ENCODE measurements at regions not wholly inside any gene's neighbourhood (a gene's known extent, or its start where the extent isn't known, plus 50 kb on each side); places are given as distances from the start of the nearest gene placed in this dataset.

DNA sequence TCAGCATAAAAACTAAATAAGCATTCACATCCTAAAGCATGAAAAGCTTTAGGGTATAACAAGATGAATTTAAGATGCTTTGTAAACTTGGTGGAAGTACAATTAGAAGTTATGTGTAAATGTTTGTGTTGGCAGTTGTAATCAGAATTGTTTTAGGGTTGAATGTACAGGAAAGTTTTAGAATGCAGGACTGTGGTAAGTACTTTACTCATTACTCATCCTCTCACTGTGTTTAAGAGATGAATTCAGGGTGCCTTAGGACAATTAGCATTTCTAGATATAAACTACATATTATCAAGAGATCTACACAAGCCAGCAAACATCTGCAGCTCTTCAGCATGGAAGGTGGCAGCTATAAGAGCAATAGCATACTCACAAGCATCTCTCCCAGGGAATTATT is 77.5 kb upstream of the ELOVL6 start:
- Histone ChIP-seq H3K9me2 (ENCODE audit: insufficient read depth, low read length) (no peaks in the 10 kb centered on the region), H3K9me3 (ENCODE audit: low read length) (no peaks in the 10 kb centered on the region), H2AFZ (ENCODE audit: low read depth, low read length) (no peak overlapping the region), H3K4me2 (ENCODE audit: low read length) (no peak overlapping the region), H3K4me3 (ENCODE audit: low read length) (no peak overlapping the region), H3F3A (ENCODE audit: insufficient read depth, low read length, poor library complexity, severe bottlenecking) (no peaks in the 10 kb centered on the region), H3K27me3 (ENCODE audit: insufficient read depth, low read depth, low read length) (no peaks in the 10 kb centered on the region), H4K20me1 (ENCODE audit: insufficient read depth) (no peaks in the 10 kb centered on the region), H3K36me3 (ENCODE audit: insufficient read depth, low read length) (no peaks in the 10 kb centered on the region), H3K79me2 (replicated peaks; ENCODE audit: insufficient read depth, low read length) (no peaks in the 10 kb centered on the region), H3K27ac (ENCODE audit: low read length) (no peak overlapping the region), H3K9ac (ENCODE audit: low read length) (no peak overlapping the region)
- no peak for TF ChIP-seq RAD21 (conservative IDR thresholded peaks at IDR 0.05)
- TF ChIP-seq EP300 (conservative IDR thresholded peaks at IDR 0.05; ENCODE audit: poor library complexity, severe bottlenecking), result no peak
- TF ChIP-seq, protein P1, sequence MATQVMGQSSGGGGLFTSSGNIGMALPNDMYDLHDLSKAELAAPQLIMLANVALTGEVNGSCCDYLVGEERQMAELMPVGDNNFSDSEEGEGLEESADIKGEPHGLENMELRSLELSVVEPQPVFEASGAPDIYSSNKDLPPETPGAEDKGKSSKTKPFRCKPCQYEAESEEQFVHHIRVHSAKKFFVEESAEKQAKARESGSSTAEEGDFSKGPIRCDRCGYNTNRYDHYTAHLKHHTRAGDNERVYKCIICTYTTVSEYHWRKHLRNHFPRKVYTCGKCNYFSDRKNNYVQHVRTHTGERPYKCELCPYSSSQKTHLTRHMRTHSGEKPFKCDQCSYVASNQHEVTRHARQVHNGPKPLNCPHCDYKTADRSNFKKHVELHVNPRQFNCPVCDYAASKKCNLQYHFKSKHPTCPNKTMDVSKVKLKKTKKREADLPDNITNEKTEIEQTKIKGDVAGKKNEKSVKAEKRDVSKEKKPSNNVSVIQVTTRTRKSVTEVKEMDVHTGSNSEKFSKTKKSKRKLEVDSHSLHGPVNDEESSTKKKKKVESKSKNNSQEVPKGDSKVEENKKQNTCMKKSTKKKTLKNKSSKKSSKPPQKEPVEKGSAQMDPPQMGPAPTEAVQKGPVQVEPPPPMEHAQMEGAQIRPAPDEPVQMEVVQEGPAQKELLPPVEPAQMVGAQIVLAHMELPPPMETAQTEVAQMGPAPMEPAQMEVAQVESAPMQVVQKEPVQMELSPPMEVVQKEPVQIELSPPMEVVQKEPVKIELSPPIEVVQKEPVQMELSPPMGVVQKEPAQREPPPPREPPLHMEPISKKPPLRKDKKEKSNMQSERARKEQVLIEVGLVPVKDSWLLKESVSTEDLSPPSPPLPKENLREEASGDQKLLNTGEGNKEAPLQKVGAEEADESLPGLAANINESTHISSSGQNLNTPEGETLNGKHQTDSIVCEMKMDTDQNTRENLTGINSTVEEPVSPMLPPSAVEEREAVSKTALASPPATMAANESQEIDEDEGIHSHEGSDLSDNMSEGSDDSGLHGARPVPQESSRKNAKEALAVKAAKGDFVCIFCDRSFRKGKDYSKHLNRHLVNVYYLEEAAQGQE (IDR thresholded peaks at IDR 0.05; ENCODE audit: borderline replicate concordance), result no peak
- no peak for TF ChIP-seq MXI1 (conservative IDR thresholded peaks at IDR 0.05; ENCODE audit: poor library complexity, severe bottlenecking)
- TF ChIP-seq SMC3 (conservative IDR thresholded peaks at IDR 0.05; ENCODE audit: poor library complexity), result no peak
- TF ChIP-seq, protein P2, sequence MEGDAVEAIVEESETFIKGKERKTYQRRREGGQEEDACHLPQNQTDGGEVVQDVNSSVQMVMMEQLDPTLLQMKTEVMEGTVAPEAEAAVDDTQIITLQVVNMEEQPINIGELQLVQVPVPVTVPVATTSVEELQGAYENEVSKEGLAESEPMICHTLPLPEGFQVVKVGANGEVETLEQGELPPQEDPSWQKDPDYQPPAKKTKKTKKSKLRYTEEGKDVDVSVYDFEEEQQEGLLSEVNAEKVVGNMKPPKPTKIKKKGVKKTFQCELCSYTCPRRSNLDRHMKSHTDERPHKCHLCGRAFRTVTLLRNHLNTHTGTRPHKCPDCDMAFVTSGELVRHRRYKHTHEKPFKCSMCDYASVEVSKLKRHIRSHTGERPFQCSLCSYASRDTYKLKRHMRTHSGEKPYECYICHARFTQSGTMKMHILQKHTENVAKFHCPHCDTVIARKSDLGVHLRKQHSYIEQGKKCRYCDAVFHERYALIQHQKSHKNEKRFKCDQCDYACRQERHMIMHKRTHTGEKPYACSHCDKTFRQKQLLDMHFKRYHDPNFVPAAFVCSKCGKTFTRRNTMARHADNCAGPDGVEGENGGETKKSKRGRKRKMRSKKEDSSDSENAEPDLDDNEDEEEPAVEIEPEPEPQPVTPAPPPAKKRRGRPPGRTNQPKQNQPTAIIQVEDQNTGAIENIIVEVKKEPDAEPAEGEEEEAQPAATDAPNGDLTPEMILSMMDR (IDR thresholded peaks at IDR 0.05; ENCODE audit: poor library complexity, severe bottlenecking), result no peak
- TF ChIP-seq POLR2AphosphoS5 (IDR thresholded peaks at IDR 0.05), result no peak
- no peak for TF ChIP-seq EZH2 (IDR thresholded peaks at IDR 0.05; ENCODE audit: borderline replicate concordance, insufficient read depth, low read length, poor library complexity, severe bottlenecking)
- TF ChIP-seq TAF1 (IDR thresholded peaks at IDR 0.05; ENCODE audit: low read depth), result no peak

DNA sequence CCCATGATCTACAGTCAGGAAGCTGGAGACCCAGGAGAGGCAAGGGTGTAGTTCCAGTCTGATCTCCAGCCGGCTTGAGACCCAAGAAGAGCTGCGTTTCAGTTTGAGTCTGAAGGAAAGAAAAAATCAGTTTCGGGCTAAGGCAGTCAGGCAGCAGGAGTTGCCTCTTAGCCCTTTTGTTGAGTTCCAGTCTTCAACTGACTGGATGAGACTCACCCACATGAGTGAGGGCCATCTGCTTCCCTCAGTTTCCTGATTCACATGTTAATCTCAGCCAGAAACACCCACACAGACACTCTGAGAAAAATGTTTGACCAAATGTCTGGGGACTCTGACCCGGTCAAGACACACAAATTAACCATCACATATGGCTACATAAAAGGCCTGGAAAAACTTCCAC is 73.6 kb upstream of the ELOVL6 start:
- Histone ChIP-seq H3K36me3 (ENCODE audit: insufficient read depth, low read length) (no peaks in the 10 kb centered on the region), H3K9ac (ENCODE audit: low read length) (no peak overlapping the region), H2AFZ (ENCODE audit: low read depth, low read length) (no peak overlapping the region), H3K4me3 (ENCODE audit: low read length) (no peak overlapping the region), H3K27ac (ENCODE audit: low read length) (no peak overlapping the region), H3K79me2 (replicated peaks; ENCODE audit: insufficient read depth, low read length) (no peaks in the 10 kb centered on the region), H3K27me3 (ENCODE audit: insufficient read depth, low read depth, low read length) (no peaks in the 10 kb centered on the region), H3K9me2 (ENCODE audit: insufficient read depth, low read length) (no peaks in the 10 kb centered on the region), H3F3A (ENCODE audit: insufficient read depth, low read length, poor library complexity, severe bottlenecking) (no peaks in the 10 kb centered on the region), H3K9me3 (ENCODE audit: low read length) (no peaks in the 10 kb centered on the region), H3K4me2 (ENCODE audit: low read length) (no peak overlapping the region), H4K20me1 (ENCODE audit: insufficient read depth) (no peaks in the 10 kb centered on the region)
- TF ChIP-seq MXI1 (conservative IDR thresholded peaks at IDR 0.05; ENCODE audit: poor library complexity, severe bottlenecking) (no peak), EZH2 (IDR thresholded peaks at IDR 0.05; ENCODE audit: borderline replicate concordance, insufficient read depth, low read length, poor library complexity, severe bottlenecking) (no peak), SMC3 (conservative IDR thresholded peaks at IDR 0.05; ENCODE audit: poor library complexity) (no peak), EP300 (conservative IDR thresholded peaks at IDR 0.05; ENCODE audit: poor library complexity, severe bottlenecking) (no peak), RAD21 (conservative IDR thresholded peaks at IDR 0.05) (no peak), POLR2AphosphoS5 (IDR thresholded peaks at IDR 0.05) (no peak)
- TF ChIP-seq, protein P1 (IDR thresholded peaks at IDR 0.05; ENCODE audit: borderline replicate concordance), result no peak

All from neural cell (in vitro differentiated cells).